ENCODE measurements at regions not wholly inside any gene's neighbourhood (a gene's known extent, or its start where the extent isn't known, plus 50 kb on each side); places are given as distances from the start of the nearest gene placed in this dataset.

DNA sequence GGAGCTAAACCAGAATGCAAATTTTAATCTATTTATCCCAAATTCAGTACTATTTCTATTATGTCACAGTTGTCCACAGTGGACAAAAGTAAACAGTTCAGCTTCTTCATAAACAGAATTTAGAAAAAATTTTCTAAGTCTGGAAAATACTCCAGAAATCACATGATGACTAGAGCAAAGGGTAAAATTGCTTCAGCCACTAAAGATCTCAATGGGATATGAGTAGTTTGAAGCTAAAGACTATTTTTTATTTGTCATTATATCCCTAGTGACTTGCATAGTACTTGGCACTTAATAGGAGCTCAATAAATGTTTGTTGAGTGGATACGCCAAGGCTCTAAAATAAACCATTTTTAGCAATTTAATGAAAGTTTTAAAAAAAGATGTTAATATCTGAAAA is 354.3 kb upstream of the AGTR1 start:
- Histone ChIP-seq H3K4me1 (ENCODE audit: control insufficient read depth, extremely low read depth, insufficient read depth, low read length) (no peaks in the 10 kb centered on the region), H3K9me3 (ENCODE audit: control insufficient read depth, low read depth, low read length) (no peaks in the 10 kb centered on the region), H4K20me1 (ENCODE audit: control insufficient read depth, extremely low read depth, insufficient read depth, low read length) (no peaks in the 10 kb centered on the region), H3K79me2 (ENCODE audit: control insufficient read depth, insufficient read depth, low read length) (no peaks in the 10 kb centered on the region), H3K4me2 (ENCODE audit: control insufficient read depth, extremely low read depth, insufficient read depth, low read depth, low read length) (no peak overlapping the region), H3K27ac (ENCODE audit: control insufficient read depth, insufficient read depth, low read length) (no peak overlapping the region), H2AFZ (ENCODE audit: control insufficient read depth, low read length) (no peak overlapping the region), H3K9me1 (ENCODE audit: control insufficient read depth, extremely low read depth, insufficient read depth, low read length) (no peaks in the 10 kb centered on the region), H3K36me3 (ENCODE audit: control insufficient read depth in 2 of 2, extremely low read depth in 1 of 2, insufficient read depth in 2 of 2, low read length in 2 of 2) (no peaks in the 10 kb centered on the region), H3K9ac (ENCODE audit: control insufficient read depth, extremely low read depth, insufficient read depth, low read length) (no peak overlapping the region), H3K27me3 (ENCODE audit: control insufficient read depth, extremely low read depth, insufficient read depth, low read length) (no peaks in the 10 kb centered on the region), H3K4me3 (ENCODE audit: control insufficient read depth in 2 of 3, extremely low read depth in 1 of 3, insufficient read depth in 2 of 3, low read depth in 1 of 3, low read length in 3 of 3) (no peak overlapping the region)
- DNase-seq (ENCODE audit: low read depth, low spot score) (no peak), FAIRE-seq (no peak)
- dilution Hi-C loops (cut with MboI; ENCODE audit: extremely low pct_ligation_motif_present, low sequenced_read_pairs) = no loop called here
- TF ChIP-seq EZH2 (IDR thresholded peaks at IDR 0.05; ENCODE audit: low read length) = no peak
- TF ChIP-seq, protein P1, sequence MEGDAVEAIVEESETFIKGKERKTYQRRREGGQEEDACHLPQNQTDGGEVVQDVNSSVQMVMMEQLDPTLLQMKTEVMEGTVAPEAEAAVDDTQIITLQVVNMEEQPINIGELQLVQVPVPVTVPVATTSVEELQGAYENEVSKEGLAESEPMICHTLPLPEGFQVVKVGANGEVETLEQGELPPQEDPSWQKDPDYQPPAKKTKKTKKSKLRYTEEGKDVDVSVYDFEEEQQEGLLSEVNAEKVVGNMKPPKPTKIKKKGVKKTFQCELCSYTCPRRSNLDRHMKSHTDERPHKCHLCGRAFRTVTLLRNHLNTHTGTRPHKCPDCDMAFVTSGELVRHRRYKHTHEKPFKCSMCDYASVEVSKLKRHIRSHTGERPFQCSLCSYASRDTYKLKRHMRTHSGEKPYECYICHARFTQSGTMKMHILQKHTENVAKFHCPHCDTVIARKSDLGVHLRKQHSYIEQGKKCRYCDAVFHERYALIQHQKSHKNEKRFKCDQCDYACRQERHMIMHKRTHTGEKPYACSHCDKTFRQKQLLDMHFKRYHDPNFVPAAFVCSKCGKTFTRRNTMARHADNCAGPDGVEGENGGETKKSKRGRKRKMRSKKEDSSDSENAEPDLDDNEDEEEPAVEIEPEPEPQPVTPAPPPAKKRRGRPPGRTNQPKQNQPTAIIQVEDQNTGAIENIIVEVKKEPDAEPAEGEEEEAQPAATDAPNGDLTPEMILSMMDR (optimal IDR thresholded peaks at IDR 0.05 in 1 of 3, IDR thresholded peaks at IDR 0.05 in 1 of 3, conservative IDR thresholded peaks at IDR 0.05 in 1 of 3; ENCODE audit: extremely low read depth in 1 of 3, insufficient read depth in 2 of 3, low read length in 3 of 3) = no peak

DNA sequence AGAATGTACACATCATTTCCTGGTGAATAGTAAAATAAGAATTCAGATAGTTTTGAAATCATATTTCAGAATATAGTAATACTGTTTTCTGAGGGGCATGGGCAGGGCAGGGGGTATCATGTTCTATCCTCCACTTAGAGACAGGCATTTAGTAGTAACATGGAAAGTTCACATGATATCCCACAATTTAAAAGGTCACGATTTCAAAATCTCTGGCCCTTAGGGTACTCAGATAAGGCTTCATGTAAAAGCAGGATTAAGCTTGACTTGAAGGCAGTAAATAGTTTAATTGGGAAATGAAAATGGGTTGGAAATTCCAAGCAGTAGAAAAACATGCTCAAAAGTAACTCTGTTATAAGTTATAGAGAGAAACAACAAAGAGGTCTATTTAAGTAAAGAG is 353.2 kb upstream of the AGTR1 start:
- Histone ChIP-seq H3K4me2 (ENCODE audit: control insufficient read depth, extremely low read depth, insufficient read depth, low read depth, low read length) (no peak overlapping the region), H3K27ac (ENCODE audit: control insufficient read depth, insufficient read depth, low read length) (no peak overlapping the region), H3K9me3 (ENCODE audit: control insufficient read depth, low read depth, low read length) (no peaks in the 10 kb centered on the region), H3K9me1 (ENCODE audit: control insufficient read depth, extremely low read depth, insufficient read depth, low read length) (no peaks in the 10 kb centered on the region), H3K79me2 (ENCODE audit: control insufficient read depth, insufficient read depth, low read length) (no peaks in the 10 kb centered on the region), H3K9ac (ENCODE audit: control insufficient read depth, extremely low read depth, insufficient read depth, low read length) (no peak overlapping the region), H3K4me3 (ENCODE audit: control insufficient read depth in 2 of 3, extremely low read depth in 1 of 3, insufficient read depth in 2 of 3, low read depth in 1 of 3, low read length in 3 of 3) (no peak overlapping the region), H4K20me1 (ENCODE audit: control insufficient read depth, extremely low read depth, insufficient read depth, low read length) (no peaks in the 10 kb centered on the region), H2AFZ (ENCODE audit: control insufficient read depth, low read length) (no peak overlapping the region), H3K27me3 (ENCODE audit: control insufficient read depth, extremely low read depth, insufficient read depth, low read length) (no peaks in the 10 kb centered on the region), H3K4me1 (ENCODE audit: control insufficient read depth, extremely low read depth, insufficient read depth, low read length) (no peaks in the 10 kb centered on the region), H3K36me3 (ENCODE audit: control insufficient read depth in 2 of 2, extremely low read depth in 1 of 2, insufficient read depth in 2 of 2, low read length in 2 of 2) (no peaks in the 10 kb centered on the region)
- FAIRE-seq = no peak
- dilution Hi-C loops (cut with MboI; ENCODE audit: extremely low pct_ligation_motif_present, low sequenced_read_pairs) = no loop called here
- no peak for DNase-seq (ENCODE audit: low read depth, low spot score)
- TF ChIP-seq, protein P1 (optimal IDR thresholded peaks at IDR 0.05 in 1 of 3, IDR thresholded peaks at IDR 0.05 in 1 of 3, conservative IDR thresholded peaks at IDR 0.05 in 1 of 3; ENCODE audit: extremely low read depth in 1 of 3, insufficient read depth in 2 of 3, low read length in 3 of 3) = no peak
- no peak for TF ChIP-seq EZH2 (IDR thresholded peaks at IDR 0.05; ENCODE audit: low read length)

All from keratinocyte (primary cell).